Fibroblast of the aortic adventitia (primary cell): ENCODE measurements at regions not wholly inside any gene's neighbourhood (a gene's known extent, or its start where the extent isn't known, plus 50 kb on each side); places are given as distances from the start of the nearest gene placed in this dataset.

ENCODE experiments used
- DNase-seq: peaks from one replicate; pipeline ENCODE4 v3.0.0-alpha.2; 2010; ENCODE audit warnings: low read depth
- H3K4me3 ChIP-seq: 2 replicates; pipeline ENCODE4 v1.5.1; 2011; ENCODE audit warnings: low read depth, mild to moderate bottlenecking, control low read depth, low read length, moderate library complexity
- CTCF ChIP-seq: IDR thresholded peaks from 2 replicates; pipeline ENCODE4 v1.5.1; 2011; ENCODE audit warnings: mild to moderate bottlenecking, low read length, control low read depth, inconsistent platforms; ENCODE audit not compliant: insufficient read depth

GRCh38 chr13:106246242-106246641, 289.2 kb downstream of the EFNB2 start:
- H3K4me3 ChIP-seq = no peak overlapping the region
- DNase-seq = no peak
- TF ChIP-seq CTCF = no peak

- no peak overlapping the region for H3K4me3 ChIP-seq
- DNase-seq = no peak
- TF ChIP-seq CTCF = no peak
Measured at GRCh38 chr13:106243011-106243565, 292.4 kb downstream of the EFNB2 start.

GRCh38 chr13:106241974-106242953, 293.2 kb downstream of the EFNB2 start:
- TF ChIP-seq CTCF = no peak
- no peak overlapping the region for H3K4me3 ChIP-seq
- DNase-seq = no peak

- no peak overlapping the region for H3K4me3 ChIP-seq
- TF ChIP-seq CTCF = no peak
- no peak for DNase-seq
Measured at GRCh38 chr13:106238690-106239089, 296.8 kb downstream of the EFNB2 start.

GRCh38 chr13:106234636-106235035, 300.8 kb downstream of the EFNB2 start:
- DNase-seq = no peak
- TF ChIP-seq CTCF = no peak

GRCh38 chr13:106233134-106233735, 302.2 kb downstream of the EFNB2 start:
- DNase-seq = no peak
- H3K4me3 ChIP-seq = no peak overlapping the region
- no peak for TF ChIP-seq CTCF

More at GRCh38 chr13:106234636-106235035, 300.8 kb downstream of the EFNB2 start:
- no peak overlapping the region for H3K4me3 ChIP-seq
